HG02870 (cell line): ENCODE measurements at regions not wholly inside any gene's neighbourhood (a gene's known extent, or its start where the extent isn't known, plus 50 kb on each side); places are given as distances from the start of the nearest gene placed in this dataset.
"Not testable (repeated sequence)": the region's sequence is repeated elsewhere in the genome, so short reads cannot be mapped to it uniquely, and the experiment has no call there.

Experiments
- ATAC-seq: cut with Tn5 transposase; IDR thresholded peaks from one replicate; pipeline ENCODE4 v1.9.1; 2021; ENCODE audit warnings: mild to moderate bottlenecking, moderate library complexity; ENCODE audit not compliant: unreplicated experiment

GRCh38 chr1:147103416-147104155 is 68.7 kb downstream of the PRKAB2 start:
- not testable (repeated sequence) for ATAC-seq

GRCh38 chr1:147099192-147099591 is 73.1 kb downstream of the PRKAB2 start:
- no peak for ATAC-seq

DNA sequence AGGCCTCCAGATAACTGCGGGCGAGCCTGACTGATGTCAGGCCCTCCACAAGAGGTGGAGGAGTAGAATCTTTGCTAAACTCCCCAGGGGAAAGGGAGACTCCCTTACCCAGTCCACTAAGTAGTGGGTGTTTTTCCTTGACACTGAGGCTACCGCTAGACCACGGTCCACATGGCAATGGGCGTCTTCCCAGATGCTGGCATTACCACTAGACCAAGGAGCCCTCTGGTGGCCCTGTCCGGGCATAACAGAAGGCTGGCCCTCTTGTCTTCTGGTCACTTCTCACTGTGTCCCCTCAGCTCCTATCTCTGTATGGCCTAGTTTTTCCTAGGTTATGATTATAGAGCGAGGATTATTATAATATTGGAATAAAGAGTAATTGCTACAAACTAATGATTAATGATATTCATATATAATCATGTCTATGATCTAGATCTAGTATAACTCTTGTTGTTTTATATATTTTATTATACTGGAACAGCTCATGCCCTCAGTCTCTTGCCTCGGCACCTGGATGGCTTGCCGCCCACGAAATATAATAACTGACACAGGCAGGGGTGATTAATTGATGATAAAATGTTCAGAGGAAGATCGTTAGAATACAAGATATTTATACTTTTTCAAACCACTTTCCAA is 73.8 kb downstream of the PRKAB2 start:
- ATAC-seq: not testable (repeated sequence)

GRCh38 chr1:147095691-147096090 is 76.6 kb downstream of the PRKAB2 start:
- no peak for ATAC-seq

- ATAC-seq: no peak
Measured at GRCh38 chr1:147091801-147092200, 80.5 kb downstream of the PRKAB2 start.

GRCh38 chr1:147089457-147089856 is 82.8 kb downstream of the PRKAB2 start:
- ATAC-seq: no peak

DNA sequence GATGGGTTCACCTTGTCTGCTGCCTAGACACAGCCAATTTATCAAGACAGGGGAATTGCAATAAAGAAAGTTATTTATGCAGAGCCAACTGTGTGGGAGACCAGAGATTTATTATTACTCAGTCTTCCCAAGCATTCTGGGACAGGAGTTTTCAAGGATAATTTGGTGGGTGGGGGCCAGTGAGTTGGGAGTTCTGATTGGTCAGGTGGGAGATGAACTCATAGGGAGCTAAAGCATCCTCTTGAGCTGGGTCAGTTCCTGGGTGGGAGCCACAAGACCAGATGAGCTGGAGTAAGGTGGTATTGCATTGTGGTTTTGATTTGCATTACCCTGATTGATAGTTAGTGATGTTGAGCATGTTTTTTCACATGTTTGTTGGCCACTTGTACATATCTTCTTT is 86.1 kb downstream of the PRKAB2 start:
- no peak for ATAC-seq

DNA sequence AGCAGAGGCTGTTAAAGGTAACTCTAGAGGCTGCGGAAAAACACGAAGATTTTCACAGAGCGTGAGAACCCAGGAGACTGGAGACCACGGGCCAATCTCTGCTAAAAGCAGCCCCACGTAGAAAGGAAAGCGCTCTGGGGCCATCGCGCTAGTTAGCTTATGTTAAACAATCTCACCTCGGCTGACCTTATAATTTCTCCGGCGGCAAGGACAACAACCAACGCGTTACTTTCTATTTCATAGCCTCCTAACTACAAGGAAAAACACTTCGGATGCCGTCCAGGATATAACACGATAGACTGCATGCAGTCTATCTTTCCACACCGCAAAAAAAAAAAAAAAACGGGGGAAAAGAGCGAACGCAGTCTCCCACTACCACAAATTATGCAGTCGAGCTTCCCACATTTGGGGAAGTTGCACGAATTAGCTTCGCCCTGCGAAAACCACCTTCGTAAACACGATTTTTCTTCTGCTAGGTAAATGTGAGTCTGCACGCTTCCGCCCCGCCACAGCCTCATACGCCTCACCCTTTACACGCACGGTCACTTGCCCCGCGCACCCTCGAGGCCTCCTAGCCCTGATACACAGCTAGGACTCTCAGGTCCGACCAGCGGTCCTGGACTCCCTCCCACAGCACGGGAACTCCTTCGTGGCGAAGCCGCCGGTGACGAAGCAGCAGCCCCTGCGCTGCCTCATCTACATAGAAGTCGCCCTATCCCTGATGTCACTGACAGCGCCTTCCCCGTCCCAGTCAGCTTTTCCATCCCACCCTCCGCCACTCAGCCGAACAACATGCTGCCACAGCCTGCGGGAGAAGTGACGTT is 87.8 kb downstream of the PRKAB2 start:
- peak; percentile 68 for ATAC-seq

DNA sequence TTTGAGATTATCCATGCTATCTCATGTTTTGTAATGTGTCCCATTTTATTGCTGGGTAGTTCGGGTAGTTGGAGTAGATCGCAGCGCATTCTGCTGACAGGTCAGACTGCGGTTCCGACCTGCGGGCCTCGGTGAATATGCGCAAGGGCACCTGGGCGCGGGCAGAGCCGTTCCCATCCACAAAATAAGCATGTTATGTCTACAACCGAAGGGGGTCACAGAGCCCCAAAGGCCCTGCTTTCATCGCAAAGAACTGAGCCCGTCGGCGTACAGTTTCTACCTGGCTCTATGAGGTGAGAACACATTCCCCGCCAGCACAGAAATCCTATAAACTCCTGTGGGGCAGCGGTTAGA is 88.4 kb downstream of the PRKAB2 start:
- ATAC-seq: no peak

DNA sequence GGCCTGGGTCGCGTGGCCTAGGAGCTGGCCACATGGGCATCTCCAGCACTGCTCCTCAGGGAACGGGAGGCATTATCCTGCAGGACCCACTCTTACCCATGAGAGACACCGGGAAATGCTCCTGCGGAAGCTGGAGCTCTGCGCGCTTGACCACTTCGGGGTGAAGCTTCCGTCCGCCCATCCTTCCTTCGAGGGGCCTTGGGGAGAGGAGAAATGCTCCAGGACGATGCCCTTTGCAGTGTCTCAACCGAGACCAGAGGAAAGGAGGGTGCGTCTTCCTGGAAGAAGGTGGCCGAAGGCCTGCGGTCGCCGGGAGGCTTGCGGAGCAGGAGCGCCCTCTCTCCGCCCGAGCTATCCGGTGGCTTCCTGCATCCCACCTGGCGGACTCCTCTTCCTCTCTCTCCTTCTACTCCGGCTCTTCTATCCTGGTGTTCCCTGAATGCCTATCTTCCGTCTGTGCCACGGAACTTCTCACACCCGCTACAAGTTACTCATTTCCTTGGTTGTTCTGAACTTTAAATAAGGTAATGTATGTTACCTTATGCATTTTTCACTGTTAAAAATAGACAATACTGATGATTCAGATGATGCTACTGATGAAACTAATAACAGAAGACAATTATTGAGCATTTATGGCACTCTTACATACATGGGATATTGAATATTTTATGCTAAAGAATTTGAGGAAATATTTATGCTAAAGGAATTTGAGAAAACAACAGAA is 91.4 kb downstream of the PRKAB2 start:
- no peak for ATAC-seq

DNA sequence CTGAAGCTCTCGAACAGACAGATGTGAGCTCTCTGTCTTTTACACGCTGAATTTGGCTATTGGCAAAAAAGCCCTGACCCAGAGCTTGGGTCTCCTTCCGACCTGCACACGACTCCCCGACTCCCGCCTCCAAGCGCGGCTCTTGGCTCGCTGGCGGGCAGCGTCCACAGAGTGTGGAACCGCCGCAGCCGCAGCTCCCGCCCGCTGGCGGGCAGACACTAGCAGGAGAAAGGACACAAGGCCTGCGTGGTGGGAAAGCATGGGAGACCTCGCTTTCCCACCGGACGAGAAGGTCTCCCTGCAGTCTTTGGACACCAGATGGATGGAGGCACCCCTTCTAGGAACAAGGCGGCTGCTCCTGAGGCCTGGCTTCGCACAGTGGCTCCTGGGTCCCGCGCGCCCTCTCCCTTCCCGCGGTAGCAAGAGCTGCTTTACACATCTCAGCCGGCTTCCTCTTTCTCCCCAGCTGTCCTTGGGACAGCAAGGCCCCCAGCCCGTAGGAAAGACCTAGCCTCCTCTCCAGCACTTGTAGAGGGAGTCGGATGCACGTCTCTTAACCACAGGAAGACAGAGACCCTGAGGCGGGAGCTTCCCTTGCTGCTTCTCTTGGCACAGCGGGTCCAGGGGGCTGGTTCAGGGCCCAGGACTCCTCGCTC is 92.1 kb downstream of the PRKAB2 start:
- no peak for ATAC-seq

GRCh38 chr1:147079400-147080005 is 92.8 kb downstream of the PRKAB2 start:
- ATAC-seq: no peak

DNA sequence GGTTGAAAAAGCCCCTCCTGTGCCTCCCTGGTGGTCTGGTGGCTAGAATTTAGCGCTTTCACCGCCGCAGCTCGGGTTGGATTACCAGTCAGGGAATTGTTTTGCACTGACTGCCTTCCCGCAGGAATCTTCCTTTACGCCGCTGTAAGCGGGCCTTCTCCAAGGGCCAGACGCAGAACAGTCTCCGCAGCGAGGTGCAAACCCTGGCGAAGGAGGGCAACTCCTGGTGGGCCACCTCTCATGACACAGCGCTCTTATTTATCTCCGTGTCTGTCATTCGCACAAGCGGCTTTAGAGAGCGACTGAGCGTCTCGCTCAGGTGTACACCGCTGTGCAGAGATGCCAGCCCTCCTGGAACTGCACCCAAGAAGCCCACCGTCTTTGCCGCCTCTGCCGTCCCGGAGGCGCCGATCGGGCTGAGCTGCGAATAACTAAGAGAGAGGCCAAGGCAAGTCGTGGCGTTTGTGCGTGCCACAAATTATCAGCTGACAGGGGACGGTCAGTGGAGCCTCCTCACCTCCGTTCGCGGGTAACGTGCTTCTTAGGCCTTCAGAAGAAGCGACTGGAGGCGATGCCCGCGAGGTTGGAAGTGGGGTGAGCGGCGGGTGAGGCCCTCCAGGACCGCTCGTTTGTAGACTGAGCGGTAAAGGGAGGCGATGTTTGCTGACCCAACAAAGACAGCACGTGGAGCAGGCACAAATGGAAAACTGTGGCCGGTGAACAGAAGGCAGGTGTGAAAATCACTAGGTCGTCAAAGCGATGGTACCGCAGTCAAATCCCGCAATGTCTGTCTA is 93.5 kb downstream of the PRKAB2 start:
- ATAC-seq: no peak

- ATAC-seq: no peak
Measured at GRCh38 chr1:147077936-147078605, 94.2 kb downstream of the PRKAB2 start.

- no peak for ATAC-seq
Measured at GRCh38 chr1:147077523-147077922, 94.7 kb downstream of the PRKAB2 start.

DNA sequence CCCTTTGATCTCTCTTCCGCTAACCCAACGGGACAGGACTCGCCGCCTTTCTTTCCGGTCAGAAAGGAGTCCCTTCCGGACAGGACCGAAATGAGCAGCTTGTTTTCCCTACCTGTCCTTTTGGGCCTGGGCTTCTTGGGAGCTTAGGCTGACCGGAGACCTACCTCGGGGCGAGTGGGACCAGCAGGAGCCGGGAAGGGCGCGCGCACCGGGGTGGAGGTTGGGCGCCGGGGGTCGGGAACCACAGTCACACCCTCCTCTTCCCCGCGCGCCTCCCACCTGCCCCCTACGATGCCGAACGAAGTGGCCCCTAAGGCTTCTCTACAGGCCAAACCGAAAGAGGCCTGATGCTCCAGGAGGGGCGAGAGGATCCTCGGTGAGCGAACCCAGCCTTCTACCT is 95.2 kb downstream of the PRKAB2 start:
- ATAC-seq: no peak

GRCh38 chr1:147076442-147076841 is 95.8 kb downstream of the PRKAB2 start:
- ATAC-seq: no peak

GRCh38 chr1:147072482-147073432 is 99.5 kb downstream of the PRKAB2 start:
- ATAC-seq: no peak
